Renal cortical epithelial cell (primary cell): ENCODE measurements at regions not wholly inside any gene's neighbourhood (a gene's known extent, or its start where the extent isn't known, plus 50 kb on each side); places are given as distances from the start of the nearest gene placed in this dataset.
A peak's percentile ranks its signal among the peaks of the same experiment; 100 is the strongest.

Experiments
- DNase-seq: peaks from one replicate; pipeline ENCODE4 v3.0.0-alpha.2; 2011; ENCODE audit warnings: low read depth

DNA sequence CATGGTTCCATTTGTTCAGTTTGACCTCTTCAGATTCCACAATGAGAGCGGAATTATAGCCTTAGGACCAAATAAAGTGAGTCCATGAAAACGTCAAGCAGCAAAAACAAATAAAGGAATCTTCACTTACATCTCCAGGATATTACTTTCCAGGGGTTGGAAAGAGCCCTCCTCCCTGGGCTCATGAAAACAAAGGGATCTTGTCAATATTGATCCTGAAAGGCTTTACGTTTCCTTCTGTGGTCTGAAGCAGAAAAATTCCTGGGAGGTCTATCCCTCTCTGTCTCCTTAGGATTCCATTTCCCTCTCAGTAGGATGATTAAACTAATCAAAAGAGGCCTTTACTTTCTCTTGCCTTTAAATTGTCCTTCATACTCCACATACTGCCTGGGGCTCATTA lies 293.5 kb downstream of the GPAM start:
- no peak for DNase-seq

DNA sequence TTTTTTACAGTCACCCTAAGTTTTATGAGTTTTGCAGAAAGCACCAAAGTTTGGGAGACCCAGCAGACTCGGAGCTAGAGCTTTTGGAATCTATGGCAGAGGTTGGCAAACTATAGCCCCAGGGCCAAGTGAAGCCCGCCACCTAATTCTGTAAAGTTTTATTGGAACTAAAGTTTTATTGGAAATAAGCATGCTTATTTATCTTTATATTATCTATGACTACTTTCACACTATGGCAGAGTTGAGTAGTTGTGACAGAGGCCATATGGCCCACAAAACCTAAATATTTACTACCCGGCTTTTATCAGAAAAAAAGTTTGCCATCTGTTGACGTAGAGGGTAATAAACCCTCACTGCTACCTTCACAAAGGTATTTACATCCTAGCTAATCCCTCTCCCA lies 267.6 kb downstream of the GPAM start:
- DNase-seq, result no peak

DNA sequence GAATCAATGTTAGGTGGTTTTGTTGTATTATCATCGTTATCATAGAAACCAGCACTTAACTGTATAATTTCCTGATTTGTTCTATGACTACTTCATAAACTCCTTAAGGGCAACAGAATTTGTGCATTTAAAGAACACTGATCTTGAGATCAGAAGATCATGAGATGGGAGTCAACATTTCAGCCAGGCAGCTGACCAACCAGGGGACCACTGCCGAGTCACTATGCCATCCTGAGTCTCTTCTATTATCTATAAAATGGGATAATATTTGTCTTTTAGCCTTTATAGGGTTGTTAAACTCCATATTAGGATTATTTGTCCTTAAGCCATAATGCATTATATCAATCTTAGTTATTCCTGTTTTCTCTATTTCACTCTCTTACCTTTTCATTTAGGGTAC lies 261.7 kb downstream of the GPAM start:
- no peak for DNase-seq

DNA sequence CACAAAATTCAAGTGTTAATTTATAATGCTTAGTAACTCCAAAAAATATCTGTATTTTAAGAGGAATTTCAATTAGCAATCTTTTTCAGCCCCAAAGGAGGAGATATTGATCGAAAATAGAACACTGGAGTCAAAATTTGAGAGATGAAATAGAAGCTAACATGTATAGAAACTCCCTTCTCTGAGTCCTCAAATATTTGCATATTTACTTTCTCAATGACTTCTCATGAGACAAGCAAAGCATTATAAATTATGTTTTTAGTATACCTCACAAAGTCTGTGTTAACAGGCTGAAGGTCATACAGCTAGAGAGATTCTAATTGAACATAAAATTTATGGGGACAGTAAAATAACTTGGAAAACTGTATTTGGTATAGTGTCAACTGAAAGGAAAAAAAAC lies 260.5 kb downstream of the GPAM start:
- no peak for DNase-seq

DNA sequence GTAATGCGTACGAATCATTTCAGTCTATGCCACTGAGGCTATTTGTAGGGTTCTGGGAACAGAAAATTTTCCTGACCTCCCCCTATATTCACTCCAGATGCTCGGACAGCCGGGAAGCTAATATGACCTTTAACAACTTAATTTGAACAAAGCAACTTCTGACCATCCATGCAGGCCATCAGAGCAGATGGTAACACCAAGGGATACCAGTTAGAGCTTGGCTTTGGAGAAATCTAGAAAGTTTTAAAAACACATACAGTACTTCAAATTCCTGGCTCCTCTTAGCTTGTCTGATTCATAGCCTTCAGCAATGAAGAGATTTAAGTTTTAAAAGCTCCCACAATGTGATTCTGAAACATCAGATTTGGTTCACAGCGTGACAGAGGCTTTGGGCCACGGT lies 257.3 kb downstream of the GPAM start:
- no peak for DNase-seq

DNA sequence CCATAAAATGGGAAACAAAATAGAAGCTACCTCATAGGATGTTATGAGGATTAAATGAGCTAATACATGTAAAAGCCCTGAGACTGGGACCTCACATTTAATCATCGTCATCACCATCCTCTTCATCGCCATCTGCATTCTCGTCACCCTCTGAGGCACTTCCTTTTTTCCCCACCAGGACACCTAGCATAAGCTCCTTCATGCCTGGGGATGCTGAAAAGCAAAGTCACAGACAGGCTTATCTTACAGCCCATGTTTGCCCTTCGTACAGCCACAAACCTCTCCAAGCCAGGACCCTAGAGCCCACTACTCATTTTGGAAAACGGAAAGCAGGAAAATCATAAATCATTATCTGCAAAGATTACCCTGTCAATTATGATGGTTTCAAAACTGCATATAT lies 249.6 kb downstream of the GPAM start:
- DNase-seq, result no peak

DNA sequence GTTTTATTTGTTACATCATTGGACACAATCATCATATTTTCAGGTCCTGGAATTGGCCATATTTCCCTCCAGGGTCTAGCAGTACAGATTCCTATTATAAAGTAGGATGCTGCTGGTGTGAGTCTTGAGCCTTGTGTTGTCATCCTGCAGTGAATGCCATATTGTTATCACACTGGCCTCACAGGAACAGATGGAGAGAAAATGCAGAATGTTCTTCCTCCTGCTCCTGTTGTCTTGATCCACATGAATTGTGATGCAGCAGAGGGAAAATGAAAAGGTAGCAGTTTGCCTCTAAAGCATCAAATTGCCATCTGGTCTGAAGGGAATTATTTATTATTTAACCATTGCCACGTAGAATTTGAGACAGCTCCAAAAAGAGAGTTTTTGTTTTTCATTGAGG lies 248.6 kb downstream of the GPAM start:
- DNase-seq, result no peak

DNA sequence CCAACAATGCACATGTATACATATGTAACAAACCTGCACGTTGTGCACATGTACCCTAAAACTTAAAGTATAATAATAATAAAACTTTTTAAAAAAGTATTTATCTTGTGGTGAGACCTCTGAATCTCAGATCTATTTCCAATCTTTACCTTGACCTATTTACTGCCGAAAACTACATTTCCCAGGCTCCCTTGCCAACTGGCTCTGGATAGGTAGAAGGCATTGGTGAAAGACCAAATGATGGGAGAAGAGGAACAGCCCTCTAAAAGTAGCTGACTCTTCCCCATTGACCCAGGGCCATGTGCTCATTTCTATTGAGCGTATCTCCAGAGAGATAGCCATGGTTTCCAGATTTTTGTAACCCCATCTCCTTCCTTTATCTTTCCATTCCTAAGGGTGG lies 247.4 kb downstream of the GPAM start:
- no peak for DNase-seq

DNA sequence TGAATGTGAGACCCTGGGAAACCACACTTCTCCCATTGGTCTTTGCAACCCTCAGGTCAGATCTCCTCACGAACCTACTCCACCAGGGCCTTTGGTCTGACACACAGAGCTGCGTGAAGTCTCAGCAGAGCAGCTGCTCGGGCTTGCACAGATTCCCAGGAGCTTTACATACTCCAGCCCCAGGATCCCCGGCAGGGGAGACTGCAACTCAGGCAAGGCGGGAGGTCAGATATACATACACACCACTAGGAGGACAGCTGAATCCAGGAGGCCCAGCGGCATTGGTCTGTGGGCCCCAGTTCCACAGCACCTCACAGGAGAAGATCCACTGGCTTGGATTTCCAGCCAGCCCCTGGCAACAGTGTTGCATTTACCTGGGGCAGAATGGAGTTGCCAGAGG lies 239.2 kb downstream of the GPAM start:
- no peak for DNase-seq

DNA sequence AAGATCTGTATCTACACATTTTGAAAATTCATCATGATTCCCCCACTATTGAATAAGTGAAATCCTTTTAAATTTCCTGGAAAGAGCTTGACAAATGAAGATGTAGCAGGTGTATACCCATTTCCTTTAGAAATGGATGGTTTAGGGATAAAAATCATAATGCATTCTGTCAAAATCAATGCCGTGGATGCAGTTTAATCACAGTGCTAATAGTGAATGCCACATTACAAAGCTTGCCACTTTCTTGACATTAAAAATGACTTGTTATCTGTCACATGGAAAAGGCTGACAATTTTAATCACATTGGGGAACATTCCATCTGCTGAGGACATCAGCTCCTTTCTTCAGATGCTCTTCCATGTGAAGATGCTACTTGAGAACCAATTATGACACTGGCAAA lies 229.6 kb downstream of the GPAM start:
- DNase-seq, result no peak

DNA sequence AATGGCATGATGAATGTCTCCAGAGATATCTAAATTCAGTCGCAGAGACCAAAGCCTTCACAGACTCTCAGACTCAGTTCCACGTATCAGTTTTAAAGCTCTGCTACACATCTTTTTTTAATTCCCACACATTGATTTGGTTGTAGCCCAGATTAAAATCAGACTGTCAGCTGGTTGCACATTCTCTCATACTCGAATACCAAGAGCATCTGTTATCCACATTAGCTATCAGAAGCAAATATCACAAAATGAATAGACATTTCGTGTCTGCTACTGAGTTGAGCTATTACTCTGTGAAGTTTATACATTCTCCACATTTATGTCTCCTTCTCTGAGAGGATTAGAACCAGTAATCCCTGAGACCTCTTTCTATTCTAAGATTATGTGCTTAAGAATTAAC lies 229.2 kb downstream of the GPAM start:
- no peak for DNase-seq

DNA sequence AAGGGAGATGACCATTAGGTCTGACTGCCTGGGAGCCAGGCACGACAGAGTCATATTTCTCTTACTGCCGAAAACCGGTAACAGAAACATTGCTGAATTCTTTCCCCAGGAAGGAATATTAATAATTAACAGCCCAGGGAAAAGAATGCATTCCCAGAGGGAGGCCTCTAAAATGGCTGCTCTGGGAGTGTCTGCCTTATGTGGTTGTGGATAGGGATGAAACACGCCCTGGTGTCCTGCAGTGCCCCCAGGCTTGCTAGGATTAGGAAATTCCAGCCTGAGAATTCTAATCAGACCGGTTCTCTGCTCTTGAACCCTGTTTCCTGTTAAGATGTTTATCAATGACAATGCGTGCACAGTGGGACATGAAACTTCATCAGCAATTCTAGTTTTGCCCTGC lies 226.7 kb downstream of the GPAM start:
- no peak for DNase-seq

DNA sequence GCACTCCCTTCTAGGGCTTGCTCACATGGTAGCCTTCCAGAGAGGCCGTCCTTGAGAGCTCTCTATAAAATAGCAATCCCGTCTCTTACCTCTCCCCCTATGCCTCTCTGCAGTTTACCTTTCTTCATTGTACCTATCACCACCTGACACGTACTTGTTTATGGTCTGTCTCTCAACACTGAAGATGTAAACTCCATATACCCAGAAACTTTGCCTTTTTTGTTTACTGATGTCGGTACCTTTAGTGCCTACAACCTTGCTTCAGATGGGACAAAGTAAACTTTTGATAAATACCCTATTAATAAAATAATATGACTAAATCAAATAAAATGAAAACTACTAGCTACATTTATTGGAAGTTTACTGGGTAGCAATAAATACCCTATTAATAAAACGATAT lies 220.6 kb downstream of the GPAM start:
- no peak for DNase-seq

DNA sequence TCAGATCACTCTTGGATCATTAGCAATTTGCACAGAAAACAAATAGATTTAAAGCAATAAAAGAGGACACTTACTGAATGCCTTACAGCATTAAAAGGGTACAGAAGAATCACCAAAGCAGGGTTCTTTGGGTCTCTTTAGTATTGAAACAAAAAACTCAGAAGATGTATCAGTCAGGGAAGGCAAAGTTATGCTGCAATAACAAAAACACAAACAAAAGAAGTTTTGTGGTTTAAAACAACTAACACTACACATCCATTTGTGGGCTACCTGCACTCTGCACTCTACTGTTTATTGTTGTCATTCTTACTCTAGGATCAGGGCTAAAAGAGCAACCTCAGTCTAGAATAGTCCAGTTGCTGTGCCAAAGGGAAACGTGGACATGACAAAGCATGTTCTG lies 216.4 kb downstream of the GPAM start:
- no peak for DNase-seq

DNA sequence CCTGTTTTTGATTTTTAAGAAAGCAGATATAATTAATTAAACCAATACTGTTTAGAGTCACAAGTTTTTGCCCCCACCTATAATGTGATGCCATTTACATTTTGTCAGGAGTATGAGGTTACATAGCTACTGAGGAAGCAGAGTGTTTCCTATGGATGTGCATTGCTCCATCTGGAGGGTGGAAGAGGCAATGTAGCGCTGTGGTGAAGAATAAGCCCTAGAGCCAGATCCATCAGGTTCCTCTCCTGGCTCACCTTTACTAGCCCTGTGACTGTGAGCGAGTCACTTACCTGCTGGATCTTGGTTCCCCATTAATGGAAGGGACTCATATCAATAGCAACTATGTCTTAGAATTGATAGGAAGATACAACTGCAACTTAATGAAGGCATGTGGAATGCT lies 216.0 kb downstream of the GPAM start:
- no peak for DNase-seq

DNA sequence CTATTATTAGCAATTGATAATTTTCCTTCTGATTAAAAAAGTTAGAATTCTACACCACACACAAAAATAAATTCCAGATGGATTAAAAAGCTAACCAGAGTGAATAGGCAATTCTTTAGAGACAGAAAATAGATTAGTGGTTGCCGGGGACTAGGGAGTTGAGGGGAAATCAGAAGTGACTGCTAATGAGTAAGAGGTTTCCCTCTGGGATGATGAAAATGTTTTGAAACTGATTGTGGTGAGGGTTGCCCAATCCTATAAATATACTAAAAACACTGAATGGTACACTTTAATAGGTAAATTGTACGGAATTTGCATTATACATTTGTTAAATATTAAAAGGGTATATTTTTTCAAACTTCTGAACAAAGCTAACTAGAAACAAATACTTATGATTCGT lies 214.9 kb downstream of the GPAM start:
- peak; percentile 3 for DNase-seq

DNA sequence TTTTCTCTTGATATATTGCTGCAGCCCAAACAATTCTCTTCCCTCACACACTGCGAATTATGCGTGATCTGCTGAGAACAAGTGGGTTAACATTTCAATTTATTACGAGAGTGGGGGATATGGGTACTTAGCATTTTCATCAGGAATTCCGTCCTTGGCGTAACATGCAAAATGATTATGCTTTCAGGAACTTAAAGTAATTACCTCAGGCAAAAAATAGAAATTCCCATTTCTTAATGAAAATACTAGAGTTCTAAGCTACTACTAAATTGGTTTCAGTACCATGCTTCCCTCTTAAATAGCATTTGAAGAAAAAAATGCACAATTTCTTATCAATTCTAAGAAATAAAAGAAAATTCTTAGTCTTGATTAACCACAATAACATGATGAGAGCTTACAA lies 213.5 kb downstream of the GPAM start:
- DNase-seq, result no peak

DNA sequence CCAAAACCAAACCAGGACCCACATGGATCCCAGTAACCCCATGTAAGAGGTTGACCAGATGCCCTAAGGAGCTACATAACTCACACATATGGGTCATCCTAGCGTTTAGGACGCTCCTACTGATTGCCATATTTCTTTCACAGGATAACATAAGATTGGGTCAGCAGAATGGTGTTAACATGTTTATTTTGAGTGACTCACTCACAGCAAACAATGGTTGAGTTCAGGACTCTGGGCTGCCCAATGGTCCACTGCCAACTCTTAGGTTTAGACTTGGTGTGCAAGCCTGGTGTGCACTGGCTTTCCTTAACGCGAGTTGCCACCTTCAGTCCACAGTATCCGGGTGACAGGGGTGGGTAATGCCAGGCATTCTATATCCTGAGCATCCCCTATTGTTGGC lies 211.5 kb downstream of the GPAM start:
- peak; percentile 29 for DNase-seq

DNA sequence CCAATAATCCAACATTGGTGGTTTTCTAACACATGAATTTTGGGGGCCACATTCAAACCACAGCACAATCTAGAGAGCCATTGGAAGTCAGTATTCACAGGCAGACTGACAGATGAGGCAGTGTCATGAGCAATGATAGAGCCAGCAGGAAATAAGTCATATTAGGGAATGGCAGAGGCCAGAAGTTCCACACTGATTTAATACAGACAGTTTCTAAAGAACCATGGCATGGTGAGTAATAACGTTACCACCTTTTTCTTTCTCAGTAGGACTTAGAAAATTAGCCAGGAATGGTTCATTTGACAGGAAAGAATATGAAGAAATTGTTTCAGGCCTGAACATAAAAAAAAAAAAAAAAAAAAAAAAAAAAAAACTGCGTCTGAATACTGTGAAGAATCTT lies 210.3 kb downstream of the GPAM start:
- no peak for DNase-seq

DNA sequence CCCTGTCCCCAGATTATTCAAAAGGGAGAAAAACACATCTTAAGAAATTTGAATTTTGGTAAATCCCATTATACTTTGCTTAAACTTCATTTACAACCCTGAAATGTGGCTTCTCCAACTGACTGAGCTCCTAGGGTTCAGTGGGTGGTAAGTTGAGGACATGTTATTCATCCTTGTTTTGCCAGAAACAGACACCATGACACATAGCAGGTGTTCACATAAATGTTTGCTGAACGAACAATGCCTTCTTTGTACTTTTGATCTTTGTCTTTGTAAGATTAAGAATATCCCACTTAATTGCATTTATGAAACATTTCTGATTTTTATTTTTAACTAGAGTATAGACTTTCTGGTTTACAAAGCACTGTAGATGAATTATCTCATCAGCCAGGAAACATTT lies 209.7 kb downstream of the GPAM start:
- no peak for DNase-seq

DNA sequence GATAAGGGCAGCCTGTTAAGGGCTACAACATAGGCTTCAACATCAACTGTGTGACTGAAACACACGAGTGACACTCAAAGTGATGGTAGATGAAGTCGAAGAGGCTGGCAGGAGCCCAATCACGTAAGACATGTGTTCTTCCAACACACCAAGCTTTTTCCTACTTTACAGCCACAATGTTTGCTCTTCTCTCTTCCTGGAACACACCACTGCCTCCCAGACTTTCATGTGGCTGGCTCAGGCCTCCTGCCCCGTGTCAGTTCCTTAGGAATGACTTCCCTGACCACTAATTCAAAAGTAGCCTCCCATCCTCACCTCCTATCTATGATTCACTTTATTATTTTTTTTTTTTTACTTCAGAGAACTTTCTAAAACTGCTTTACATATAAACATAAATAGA lies 209.2 kb downstream of the GPAM start:
- peak; percentile 24 for DNase-seq

DNA sequence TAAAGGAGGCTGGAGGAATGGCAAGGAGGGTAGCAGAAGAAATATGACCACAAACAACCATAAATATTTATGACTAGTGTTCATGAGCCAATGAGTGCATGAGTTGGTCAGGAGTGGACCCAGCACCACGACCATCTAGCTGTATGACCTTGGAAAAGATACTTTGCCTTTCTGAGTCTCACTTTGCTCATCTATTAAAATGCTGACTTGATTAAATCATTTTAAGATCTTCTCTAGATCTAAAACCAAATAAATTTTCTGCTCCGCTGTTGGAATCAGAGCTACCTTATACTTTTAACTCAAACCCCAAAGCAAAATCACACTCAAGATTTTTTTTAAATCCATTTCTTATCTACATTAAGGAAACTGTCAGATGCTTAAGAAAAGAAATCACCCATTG lies 207.0 kb downstream of the GPAM start:
- no peak for DNase-seq

DNA sequence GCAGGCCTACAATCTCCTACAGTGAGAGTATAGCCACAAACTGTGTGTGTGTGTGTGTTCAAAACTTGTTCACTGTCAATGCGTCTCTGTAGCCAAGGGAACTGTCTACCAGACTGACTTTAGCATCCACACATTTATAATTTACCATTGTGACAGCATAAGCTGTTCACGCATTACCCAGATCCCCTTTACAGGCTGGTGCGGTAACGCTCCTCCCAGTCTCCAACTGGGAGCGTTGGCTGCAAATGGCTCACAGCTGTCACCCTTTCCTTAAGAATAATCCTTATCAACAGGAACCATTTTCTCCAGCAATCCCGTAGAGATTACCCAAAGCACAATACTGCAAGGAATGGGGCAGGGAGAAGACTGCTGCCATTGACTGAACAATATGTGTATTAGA lies 199.5 kb downstream of the GPAM start:
- no peak for DNase-seq

DNA sequence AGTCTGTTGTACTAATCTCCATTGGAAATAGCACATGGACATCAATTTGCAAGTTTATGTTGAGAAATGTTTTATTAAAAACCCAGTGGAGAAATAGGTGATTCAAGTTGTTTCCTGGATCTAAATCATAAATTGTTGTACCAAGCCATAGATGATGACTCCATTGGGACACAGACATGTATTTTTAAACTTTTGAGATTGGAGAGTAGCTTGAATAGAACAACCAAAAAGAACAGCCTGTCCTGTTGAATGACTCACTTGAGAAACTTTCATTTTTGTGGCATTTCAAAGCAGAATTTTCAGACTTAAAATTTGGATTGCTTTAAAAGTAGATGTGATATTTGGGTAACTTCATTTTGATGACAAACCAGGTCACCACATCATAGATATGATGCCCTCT lies 197.5 kb downstream of the GPAM start:
- DNase-seq, result no peak

DNA sequence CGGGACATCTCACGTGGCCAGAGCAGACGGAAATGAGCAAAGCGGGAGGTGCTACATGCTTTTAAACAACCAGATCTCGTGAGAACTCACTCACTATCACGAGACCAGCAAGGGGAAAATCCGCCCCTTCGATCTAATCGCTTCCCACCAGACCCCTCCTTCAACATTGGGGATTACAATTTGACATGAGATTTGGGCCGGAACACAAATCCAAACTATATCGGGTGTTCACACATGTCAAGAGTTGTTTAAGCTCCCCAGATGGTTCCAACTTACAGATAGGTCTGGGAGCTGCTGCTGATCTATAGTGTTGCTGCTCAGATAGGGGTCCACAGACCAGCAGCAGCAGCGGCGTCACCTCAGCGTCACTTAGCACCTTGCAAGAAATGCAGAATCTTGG lies 194.9 kb downstream of the GPAM start:
- DNase-seq, result no peak
